Trophoblast cell (in vitro differentiated cells and primary cell): ENCODE measurements at regions not wholly inside any gene's neighbourhood (a gene's known extent, or its start where the extent isn't known, plus 50 kb on each side); places are given as distances from the start of the nearest gene placed in this dataset.

Experiments
- DNase-seq, 2 donors: peaks; one replicate each; pipeline ENCODE4 v3.0.0-alpha.2; 2016
- H2AFZ ChIP-seq: 2 replicates; pipeline ENCODE4 v1.6.1; 2013; ENCODE audit warnings: low read length, moderate library complexity, mild to moderate bottlenecking; ENCODE audit not compliant: insufficient read depth, poor library complexity
- H2AK5ac ChIP-seq: 2 replicates; pipeline ENCODE4 v1.6.1; 2013; ENCODE audit warnings: mild to moderate bottlenecking, low read length
- H2BK120ac ChIP-seq: 2 replicates; pipeline ENCODE4 v1.6.1; 2013; ENCODE audit warnings: low read length, mild to moderate bottlenecking, moderate library complexity; ENCODE audit not compliant: insufficient read depth, poor library complexity
- H2BK12ac ChIP-seq: 2 replicates; pipeline ENCODE4 v1.6.1; 2013; ENCODE audit warnings: mild to moderate bottlenecking, low read length, moderate library complexity
- H2BK5ac ChIP-seq: 2 replicates; pipeline ENCODE4 v1.6.1; 2013; ENCODE audit warnings: low read length, low read depth, moderate library complexity, mild to moderate bottlenecking; ENCODE audit not compliant: poor library complexity
- H3K14ac ChIP-seq: 2 replicates; pipeline ENCODE4 v1.6.1; 2013; ENCODE audit warnings: mild to moderate bottlenecking, low read length
- H3K18ac ChIP-seq: 2 replicates; pipeline ENCODE4 v1.6.1; 2013; ENCODE audit warnings: mild to moderate bottlenecking, low read length
- H3K23ac ChIP-seq: 2 replicates; pipeline ENCODE4 v1.6.1; 2013; ENCODE audit warnings: low read length
- H3K27ac ChIP-seq: 2 replicates; pipeline ENCODE4 v1.5.1; 2013; ENCODE audit warnings: low read depth, mild to moderate bottlenecking, inconsistent platforms, low read length, moderate library complexity
- H3K27me3 ChIP-seq: 2 replicates; pipeline ENCODE4 v1.6.1; 2013; ENCODE audit warnings: inconsistent platforms, mild to moderate bottlenecking, low read length, moderate library complexity; ENCODE audit not compliant: insufficient read depth
- H3K36me3 ChIP-seq, 2 experiments: 1 replicate in 1 of 2; 2 replicates in 1 of 2; pipeline ENCODE4 v1.6.1; 2013; ENCODE audit warnings: low read length in 2 of 2, mild to moderate bottlenecking in 2 of 2, moderate library complexity in 1 of 2; ENCODE audit not compliant: insufficient read depth in 2 of 2, control insufficient read depth in 1 of 2
- H3K4ac ChIP-seq: 2 replicates; pipeline ENCODE4 v1.6.1; 2013; ENCODE audit warnings: low read depth, mild to moderate bottlenecking, low read length, moderate library complexity
- H3K4me1 ChIP-seq, 2 experiments: 1 replicate in 1 of 2; 2 replicates in 1 of 2; pipeline ENCODE4 v1.6.1; 2013; ENCODE audit warnings: low read length in 2 of 2, mild to moderate bottlenecking in 2 of 2, moderate library complexity in 1 of 2; ENCODE audit not compliant: insufficient read depth in 2 of 2, control insufficient read depth in 1 of 2
- H3K4me2 ChIP-seq: 2 replicates; pipeline ENCODE4 v1.6.1; 2013; ENCODE audit warnings: inconsistent platforms, mild to moderate bottlenecking, low read length, moderate library complexity
- H3K4me3 ChIP-seq: 2 replicates; pipeline ENCODE4 v1.5.1; 2013; ENCODE audit warnings: mild to moderate bottlenecking, low read depth, low read length, inconsistent platforms
- H3K79me1 ChIP-seq: one replicate; pipeline ENCODE4 v1.6.1; 2013; ENCODE audit warnings: low read length
- H3K79me2 ChIP-seq: 2 replicates; pipeline ENCODE4 v1.6.1; 2013; ENCODE audit warnings: low read length, mild to moderate bottlenecking; ENCODE audit not compliant: control insufficient read depth, insufficient read depth, poor library complexity
- H3K9ac ChIP-seq: 2 replicates; pipeline ENCODE4 v1.6.1; 2013; ENCODE audit warnings: mild to moderate bottlenecking, low read length
- H3K9me3 ChIP-seq: 2 replicates; pipeline ENCODE4 v1.6.1; 2013; ENCODE audit warnings: low read depth, mild to moderate bottlenecking, control low read depth, inconsistent platforms, low read length; ENCODE audit not compliant: insufficient read depth
- H4K12ac ChIP-seq: 2 replicates; pipeline ENCODE4 v1.6.1; 2013; ENCODE audit warnings: low read depth, mild to moderate bottlenecking, low read length, moderate library complexity
- H4K8ac ChIP-seq: 2 replicates; pipeline ENCODE4 v1.6.1; 2013; ENCODE audit warnings: low read depth, mild to moderate bottlenecking, low read length, moderate library complexity
- H4K91ac ChIP-seq: one replicate; pipeline ENCODE4 v1.6.1; 2013; ENCODE audit warnings: low read depth, mild to moderate bottlenecking, low read length, moderate library complexity
- WGBS: extraction: QIAGEN DNeasy Blood & Tissue Kit; methylation state at CpG from one replicate; pipeline ENCODE4 v1.1.7; 2013; ENCODE audit warnings: missing lambda C conversion rate; ENCODE audit not compliant: insufficient read length, insufficient coverage; ENCODE audit errors: extremely low coverage; 5-methylcytosine and 5-hydroxymethylcytosine counted together

GRCh38 chr7:21076574-21076973 lies 289.9 kb upstream of the SP8 start:
- no peaks in the 10 kb centered on the region for H3K4me1 ChIP-seq
- no peak overlapping the region for H3K14ac ChIP-seq
- no peaks in the 10 kb centered on the region for H3K79me2 ChIP-seq
- no peaks in the 10 kb centered on the region for H3K36me3 ChIP-seq
- DNase-seq: no peak
- no peak overlapping the region for H3K4me3 ChIP-seq
- no peak overlapping the region for H3K27ac ChIP-seq
- no peak overlapping the region for H2BK12ac ChIP-seq
- H2AK5ac ChIP-seq: no peak overlapping the region
- no peak overlapping the region for H3K4me2 ChIP-seq
- H2AFZ ChIP-seq: no peak overlapping the region
- H4K91ac ChIP-seq: no peak overlapping the region
- WGBS: no CpG with 5 or more reads among the region's 5 CpGs
- H3K9ac ChIP-seq: no peak overlapping the region
- H2BK120ac ChIP-seq: no peak overlapping the region
- H4K12ac ChIP-seq: no peak overlapping the region
- no peak overlapping the region for H3K4ac ChIP-seq
- no peaks in the 10 kb centered on the region for H3K9me3 ChIP-seq
- no peak overlapping the region for H2BK5ac ChIP-seq
- no peak overlapping the region for H3K23ac ChIP-seq
- no peak overlapping the region for H3K18ac ChIP-seq
- H3K79me1 ChIP-seq: no peaks in the 10 kb centered on the region
- H4K8ac ChIP-seq: no peak overlapping the region
- H3K27me3 ChIP-seq: no peaks in the 10 kb centered on the region

GRCh38 chr7:21077602-21078001 lies 290.9 kb upstream of the SP8 start:
- Histone ChIP-seq H2BK12ac (no peak overlapping the region), H2BK5ac (no peak overlapping the region), H4K12ac (no peak overlapping the region), H3K14ac (no peak overlapping the region), H3K9ac (no peak overlapping the region), H4K91ac (no peak overlapping the region), H3K4me3 (no peak overlapping the region), H3K27ac (no peak overlapping the region), H3K79me1 (no peaks in the 10 kb centered on the region), H3K18ac (no peak overlapping the region), H4K8ac (no peak overlapping the region), H3K36me3 (no peaks in the 10 kb centered on the region), H2BK120ac (no peak overlapping the region), H3K27me3 (no peaks in the 10 kb centered on the region), H3K9me3 (no peaks in the 10 kb centered on the region), H2AK5ac (no peak overlapping the region), H3K4me1 (no peaks in the 10 kb centered on the region), H3K23ac (no peak overlapping the region), H3K4ac (no peak overlapping the region), H2AFZ (no peak overlapping the region), H3K79me2 (no peaks in the 10 kb centered on the region), H3K4me2 (no peak overlapping the region)
- no CpG with 5 or more reads among the region's 5 CpGs for WGBS
- no peak for DNase-seq

GRCh38 chr7:21084286-21084685 lies 297.6 kb upstream of the SP8 start:
- no CpG with 5 or more reads among the region's 7 CpGs for WGBS

GRCh38 chr7:21086688-21087087 lies 300.0 kb upstream of the SP8 start:
- Histone ChIP-seq H3K4ac (no peak overlapping the region), H3K18ac (no peak overlapping the region), H3K23ac (no peak overlapping the region), H2BK120ac (no peak overlapping the region), H3K4me3 (no peak overlapping the region), H3K27ac (no peak overlapping the region), H4K8ac (no peak overlapping the region), H2AFZ (no peak overlapping the region), H3K27me3 (no peaks in the 10 kb centered on the region), H2BK5ac (no peak overlapping the region), H3K36me3 (no peaks in the 10 kb centered on the region), H3K9ac (no peak overlapping the region), H2BK12ac (no peak overlapping the region), H3K9me3 (no peaks in the 10 kb centered on the region), H3K14ac (no peak overlapping the region), H4K12ac (no peak overlapping the region), H3K79me2 (no peaks in the 10 kb centered on the region), H2AK5ac (no peak overlapping the region), H4K91ac (no peak overlapping the region), H3K4me1 (no peaks in the 10 kb centered on the region), H3K79me1 (no peaks in the 10 kb centered on the region), H3K4me2 (no peak overlapping the region)
- peak in 1 of 2 donors; percentile 23 for DNase-seq

More at GRCh38 chr7:21084286-21084685, 297.6 kb upstream of the SP8 start:
- no peak overlapping the region for H3K18ac ChIP-seq
- H2AK5ac ChIP-seq: no peak overlapping the region
- no peak overlapping the region for H3K4ac ChIP-seq
- no peaks in the 10 kb centered on the region for H3K79me1 ChIP-seq
- no peak overlapping the region for H2BK12ac ChIP-seq
- no peak overlapping the region for H3K27ac ChIP-seq
- H3K79me2 ChIP-seq: no peaks in the 10 kb centered on the region
- no peak overlapping the region for H4K12ac ChIP-seq
- no peaks in the 10 kb centered on the region for H3K36me3 ChIP-seq
- H3K9ac ChIP-seq: no peak overlapping the region
- H3K14ac ChIP-seq: no peak overlapping the region
- DNase-seq: no peak
- H3K4me2 ChIP-seq: no peak overlapping the region
- H2AFZ ChIP-seq: no peak overlapping the region
- no peak overlapping the region for H2BK120ac ChIP-seq
- H2BK5ac ChIP-seq: no peak overlapping the region
- H3K27me3 ChIP-seq: no peaks in the 10 kb centered on the region
- H4K8ac ChIP-seq: no peak overlapping the region
- H3K9me3 ChIP-seq: no peaks in the 10 kb centered on the region
- H3K4me1 ChIP-seq: no peaks in the 10 kb centered on the region
- no peak overlapping the region for H4K91ac ChIP-seq
- no peak overlapping the region for H3K23ac ChIP-seq
- no peak overlapping the region for H3K4me3 ChIP-seq
